Dendritic cell treated with granulocyte-macrophage colony-stimulating factor and Interleukin-4, amounts not matched to agents 40 ng/mL and 50 ng/mL, for 4 days (primary cell): ENCODE measurements at regions not wholly inside any gene's neighbourhood (a gene's known extent, or its start where the extent isn't known, plus 50 kb on each side); places are given as distances from the start of the nearest gene placed in this dataset.
"Not testable (repeated sequence)": the region's sequence is repeated elsewhere in the genome, so short reads cannot be mapped to it uniquely, and the experiment has no call there.

Source experiments
- H3K27ac Mint-ChIP-seq: one replicate; pipeline ENCODE4 v1.8.0; 2022; ENCODE audit warnings: mild to moderate bottlenecking, mixed read lengths
- H3K27me3 Mint-ChIP-seq: one replicate; pipeline ENCODE4 v1.8.0; 2022; ENCODE audit warnings: mild to moderate bottlenecking, mixed read lengths
- H3K36me3 Mint-ChIP-seq: one replicate; pipeline ENCODE4 v1.8.0; 2022; ENCODE audit warnings: low read depth, mixed read lengths
- H3K4me1 Mint-ChIP-seq: one replicate; pipeline ENCODE4 v1.8.0; 2022; ENCODE audit warnings: low read depth, mixed read lengths
- H3K4me3 Mint-ChIP-seq: one replicate; pipeline ENCODE4 v1.8.0; 2022; ENCODE audit warnings: mild to moderate bottlenecking, moderate library complexity, mixed read lengths
- H3K9me3 Mint-ChIP-seq: one replicate; pipeline ENCODE4 v1.8.0; 2022; ENCODE audit warnings: mixed read lengths
- intact Hi-C: fragments of 100-400 bp; cut with micrococcal nuclease; formaldehyde crosslinking; loops from one replicate; pipeline ENCODE4 v1.15.0; 2022

DNA sequence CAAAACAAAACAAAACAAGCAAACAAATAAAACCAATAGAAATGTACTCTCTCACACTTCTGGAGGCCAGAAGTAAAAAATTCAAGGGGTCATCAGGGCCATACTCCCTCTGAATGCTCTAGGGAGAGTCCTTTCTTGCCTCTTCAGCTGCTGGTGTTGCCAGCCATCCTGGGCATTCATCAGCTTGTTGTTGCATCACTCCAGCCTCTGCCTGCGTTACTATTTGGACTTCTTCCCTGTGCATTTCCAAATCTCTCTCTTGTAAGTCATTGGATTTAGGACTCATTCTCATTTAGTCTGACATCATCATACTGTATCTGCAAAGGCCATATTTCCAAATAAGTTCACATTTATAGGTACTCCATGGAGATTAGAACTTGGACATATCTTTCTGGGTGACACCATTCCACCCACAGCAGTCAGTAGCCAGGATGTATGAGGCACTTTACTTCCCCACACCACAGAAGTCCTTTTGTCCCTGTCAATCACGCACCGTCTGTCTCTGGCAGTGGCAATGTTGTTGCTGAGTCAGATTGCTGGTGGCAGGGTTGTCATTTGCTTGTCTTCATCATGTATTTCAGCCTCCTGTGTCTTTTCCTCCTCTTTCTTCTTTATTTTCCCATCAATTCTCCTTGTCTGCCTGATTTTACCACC, 151.0 kb upstream of the KCNJ6 start:
- Mint-ChIP-seq H3K4me3 (no peak overlapping the region), H3K36me3 (no peaks in the 10 kb centered on the region), H3K9me3 (no peaks in the 10 kb centered on the region), H3K27me3 (peaks cover 5% of the 10 kb centered on the region), H3K27ac (no peak overlapping the region), H3K4me1 (no peaks in the 10 kb centered on the region)
- intact Hi-C loops = no loop called here

DNA sequence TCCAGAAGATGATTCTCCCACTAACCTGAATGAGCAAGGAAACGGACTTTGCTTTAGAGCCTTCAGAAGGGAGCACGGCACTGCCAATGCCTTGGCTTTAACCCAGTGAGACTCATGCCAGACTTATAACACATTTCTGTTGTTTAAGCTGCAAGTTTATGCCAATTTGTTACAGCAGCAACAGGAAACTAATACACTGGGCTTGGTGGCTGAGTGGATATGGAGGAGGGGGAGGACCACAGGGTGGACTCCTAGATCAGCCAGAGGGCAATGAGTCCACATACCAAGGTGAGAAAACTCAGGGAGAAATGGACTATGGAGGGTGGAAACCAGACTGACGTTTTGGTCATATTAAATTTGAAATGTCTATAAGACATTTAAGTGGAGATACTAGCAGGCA, 156.2 kb upstream of the KCNJ6 start:
- Mint-ChIP-seq H3K36me3 (no peaks in the 10 kb centered on the region), H3K4me1 (no peaks in the 10 kb centered on the region), H3K9me3 (peaks cover 21% of the 10 kb centered on the region), H3K27ac (no peak overlapping the region), H3K4me3 (no peak overlapping the region), H3K27me3 (peaks cover 6% of the 10 kb centered on the region)
- intact Hi-C loops = no loop called here

DNA sequence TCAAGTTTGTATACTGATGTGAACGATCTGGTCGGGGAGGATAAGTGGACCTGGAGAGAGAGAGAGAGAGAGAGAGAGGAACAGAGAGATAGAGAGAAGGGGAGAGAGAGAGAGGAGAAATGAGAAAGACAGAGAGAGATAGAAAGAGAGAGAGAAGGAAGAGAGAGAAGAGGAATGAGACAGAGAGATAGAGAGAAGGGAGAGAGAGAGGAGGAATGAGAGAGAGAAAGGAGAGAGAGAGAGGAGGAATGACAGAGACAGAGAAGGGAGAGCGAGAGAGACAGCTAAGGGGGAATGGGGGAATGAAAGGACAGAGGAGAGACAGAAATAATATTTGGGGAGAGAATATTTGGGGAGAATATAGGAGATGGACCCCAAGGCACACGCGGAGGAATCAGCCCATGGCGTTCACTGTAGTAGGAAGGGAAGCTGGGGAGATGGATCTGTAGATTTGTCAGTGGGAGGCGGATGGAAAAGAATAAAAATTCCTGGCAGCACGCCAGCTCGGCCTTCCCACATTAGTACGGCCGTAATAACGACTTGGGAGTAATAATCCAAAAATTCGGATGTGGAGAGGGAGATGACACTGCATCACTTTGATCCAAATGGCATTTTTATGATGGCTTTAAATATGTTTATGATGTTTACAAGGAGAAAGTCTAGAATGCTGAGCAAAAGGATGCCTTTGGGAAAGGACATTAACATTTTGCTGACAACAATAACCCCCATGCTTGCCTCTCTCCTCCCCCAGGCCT, 159.8 kb upstream of the KCNJ6 start:
- Mint-ChIP-seq H3K4me1 (no peaks in the 10 kb centered on the region), H3K36me3 (no peaks in the 10 kb centered on the region), H3K4me3 (no peak overlapping the region), H3K27me3 (peaks cover 1% of the 10 kb centered on the region), H3K9me3 (peaks cover 21% of the 10 kb centered on the region), H3K27ac (no peak overlapping the region)
- intact Hi-C loops = no loop called here

DNA sequence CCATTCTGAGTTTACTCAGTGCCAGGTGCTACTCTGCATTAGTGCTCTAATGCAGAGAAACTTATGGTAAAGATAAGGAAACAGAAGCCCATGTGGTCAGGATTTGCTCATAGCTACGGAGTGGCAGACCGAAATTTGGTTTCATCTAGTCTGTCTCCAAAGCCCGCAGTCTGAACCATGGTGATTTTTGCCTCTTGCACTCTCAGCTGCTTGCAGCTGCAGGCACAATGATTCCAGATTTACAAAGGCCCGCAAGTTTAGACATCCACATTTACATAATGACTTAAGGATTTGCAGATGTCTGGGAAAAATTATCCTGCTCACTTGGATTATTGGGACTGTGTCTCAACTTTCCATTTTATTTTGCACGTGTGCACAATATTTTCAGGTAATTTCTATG, 161.3 kb upstream of the KCNJ6 start:
- Mint-ChIP-seq H3K4me3 (no peak overlapping the region), H3K4me1 (no peaks in the 10 kb centered on the region), H3K27ac (no peak overlapping the region), H3K9me3 (peaks cover 18% of the 10 kb centered on the region), H3K36me3 (no peaks in the 10 kb centered on the region), H3K27me3 (peaks cover 1% of the 10 kb centered on the region)
- intact Hi-C loops = no loop called here

DNA sequence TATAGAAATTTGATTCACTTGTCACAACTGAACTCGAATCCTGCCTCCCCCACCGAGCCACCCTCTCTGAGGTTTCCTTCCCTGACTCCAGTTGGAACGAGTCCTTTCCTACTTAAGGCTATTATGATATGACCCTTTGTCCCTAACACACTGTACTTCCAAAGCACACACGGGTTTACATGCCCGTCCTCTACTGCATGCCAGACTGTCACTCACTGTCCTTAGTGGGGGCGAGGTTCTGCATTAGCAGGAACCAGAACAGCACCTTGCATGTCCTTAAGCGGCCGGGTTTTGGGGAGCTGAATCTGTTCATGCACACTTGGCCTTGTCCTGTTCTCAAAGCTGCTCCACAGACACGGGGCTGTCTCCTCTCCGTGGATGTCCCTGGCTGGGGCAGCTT, 164.6 kb upstream of the KCNJ6 start:
- no peaks in the 10 kb centered on the region for H3K9me3 Mint-ChIP-seq

DNA sequence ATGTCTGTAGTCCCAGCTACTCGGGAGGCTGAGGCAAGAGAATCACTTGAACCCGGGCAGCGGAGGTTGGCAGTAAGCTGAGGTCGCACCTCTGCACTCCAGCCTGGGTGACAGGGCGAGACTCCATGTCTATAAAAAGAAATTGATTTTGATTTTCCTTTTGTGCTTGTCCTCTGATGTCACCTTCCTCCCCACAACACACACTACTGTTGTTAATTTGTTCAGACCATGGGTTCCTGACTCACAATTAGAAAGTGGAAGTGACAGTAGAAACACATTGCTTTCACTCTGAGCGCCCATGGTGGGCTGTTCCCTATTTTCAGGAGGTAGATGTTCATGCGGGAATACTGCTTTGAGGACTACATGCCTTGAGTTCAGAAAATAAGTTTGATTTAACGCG, 165.5 kb upstream of the KCNJ6 start:
- Mint-ChIP-seq H3K9me3 (no peaks in the 10 kb centered on the region), H3K36me3 (no peaks in the 10 kb centered on the region), H3K27me3 (peaks cover 3% of the 10 kb centered on the region), H3K4me1 (no peaks in the 10 kb centered on the region), H3K27ac (no peak overlapping the region), H3K4me3 (no peak overlapping the region)
- intact Hi-C loops = no loop called here

More for the DNA sequence above, 164.6 kb upstream of the KCNJ6 start:
- no peaks in the 10 kb centered on the region for H3K36me3 Mint-ChIP-seq
- H3K27me3 Mint-ChIP-seq = peaks cover 3% of the 10 kb centered on the region
- no peak overlapping the region for H3K4me3 Mint-ChIP-seq
- H3K27ac Mint-ChIP-seq = no peak overlapping the region
- intact Hi-C loops = no loop called here
- H3K4me1 Mint-ChIP-seq = no peaks in the 10 kb centered on the region

DNA sequence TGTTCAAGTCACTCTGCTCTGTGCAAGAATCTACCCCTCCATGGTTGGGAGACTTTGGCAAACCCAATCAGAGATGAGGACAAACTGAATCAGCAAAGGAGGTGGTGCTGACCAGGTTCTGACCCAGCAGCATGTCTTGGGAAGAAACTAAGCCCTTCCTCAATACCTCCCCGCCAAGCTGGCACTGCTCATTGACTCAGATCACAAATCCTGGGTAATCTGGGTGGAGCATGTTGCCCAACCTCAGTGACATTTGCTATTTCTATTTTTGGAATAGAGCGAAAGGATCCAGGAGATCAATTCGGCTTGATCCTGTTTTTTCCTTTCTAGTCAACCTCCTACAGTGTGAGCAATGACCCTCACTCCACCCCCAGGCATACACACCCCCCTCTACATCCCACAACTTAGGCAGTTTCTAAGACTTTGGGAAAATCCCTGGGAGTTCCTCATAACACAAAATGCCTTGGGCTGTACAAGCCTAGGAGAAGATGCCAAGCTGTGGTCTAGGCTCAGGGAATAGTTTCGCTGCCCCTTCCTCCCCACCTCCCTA, 166.8 kb upstream of the KCNJ6 start:
- intact Hi-C loops = no loop called here
- no peaks in the 10 kb centered on the region for H3K4me1 Mint-ChIP-seq
- H3K4me3 Mint-ChIP-seq = no peak overlapping the region
- no peak overlapping the region for H3K27ac Mint-ChIP-seq
- no peaks in the 10 kb centered on the region for H3K36me3 Mint-ChIP-seq
- H3K9me3 Mint-ChIP-seq = no peaks in the 10 kb centered on the region
- peaks cover 7% of the 10 kb centered on the region for H3K27me3 Mint-ChIP-seq

DNA sequence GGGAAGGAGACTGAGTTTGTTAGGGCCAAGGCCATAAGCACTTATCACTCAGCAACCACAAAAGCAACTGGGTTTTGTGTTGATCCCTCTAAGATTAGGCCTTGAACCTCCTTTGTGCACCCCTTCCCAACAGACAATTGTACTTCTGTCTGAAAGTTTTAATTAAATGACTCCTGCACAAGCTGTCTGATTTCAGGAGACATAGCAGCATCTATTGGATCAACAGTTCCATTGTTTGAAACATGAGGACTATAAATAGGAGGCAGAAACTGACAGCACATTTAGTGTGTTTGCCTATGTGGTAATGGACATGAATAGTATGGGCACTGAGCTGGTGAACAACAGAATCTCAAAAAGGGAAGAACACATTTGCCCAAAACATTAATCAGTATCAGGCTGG, 167.3 kb upstream of the KCNJ6 start:
- Mint-ChIP-seq H3K27ac (no peak overlapping the region), H3K27me3 (peaks cover 7% of the 10 kb centered on the region), H3K4me3 (no peak overlapping the region), H3K9me3 (no peaks in the 10 kb centered on the region), H3K4me1 (no peaks in the 10 kb centered on the region), H3K36me3 (no peaks in the 10 kb centered on the region)
- intact Hi-C loops = no loop called here

DNA sequence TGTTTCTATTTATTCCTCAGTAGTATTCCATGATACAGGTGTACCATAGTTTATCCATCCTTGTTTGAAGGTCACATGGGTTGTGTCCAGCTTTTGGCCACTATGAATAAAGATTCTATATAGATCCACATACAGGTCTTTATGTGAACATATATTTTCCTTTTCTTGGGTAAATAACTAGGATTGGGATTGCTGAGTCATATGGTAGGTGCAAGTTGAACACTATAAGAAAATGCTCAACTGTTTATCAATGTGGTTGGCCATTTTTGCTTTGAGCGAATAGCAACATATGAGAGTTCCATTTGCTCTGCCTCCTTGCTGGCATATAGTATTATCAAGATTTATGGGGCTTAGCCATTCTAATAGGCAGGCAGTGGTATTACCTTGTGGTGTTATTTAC, 170.2 kb upstream of the KCNJ15 start:
- Mint-ChIP-seq H3K9me3 (no peaks in the 10 kb centered on the region), H3K27me3 (peaks cover 7% of the 10 kb centered on the region), H3K27ac (no peak overlapping the region), H3K4me1 (no peaks in the 10 kb centered on the region), H3K4me3 (no peak overlapping the region), H3K36me3 (no peaks in the 10 kb centered on the region)
- intact Hi-C loops = no loop called here

DNA sequence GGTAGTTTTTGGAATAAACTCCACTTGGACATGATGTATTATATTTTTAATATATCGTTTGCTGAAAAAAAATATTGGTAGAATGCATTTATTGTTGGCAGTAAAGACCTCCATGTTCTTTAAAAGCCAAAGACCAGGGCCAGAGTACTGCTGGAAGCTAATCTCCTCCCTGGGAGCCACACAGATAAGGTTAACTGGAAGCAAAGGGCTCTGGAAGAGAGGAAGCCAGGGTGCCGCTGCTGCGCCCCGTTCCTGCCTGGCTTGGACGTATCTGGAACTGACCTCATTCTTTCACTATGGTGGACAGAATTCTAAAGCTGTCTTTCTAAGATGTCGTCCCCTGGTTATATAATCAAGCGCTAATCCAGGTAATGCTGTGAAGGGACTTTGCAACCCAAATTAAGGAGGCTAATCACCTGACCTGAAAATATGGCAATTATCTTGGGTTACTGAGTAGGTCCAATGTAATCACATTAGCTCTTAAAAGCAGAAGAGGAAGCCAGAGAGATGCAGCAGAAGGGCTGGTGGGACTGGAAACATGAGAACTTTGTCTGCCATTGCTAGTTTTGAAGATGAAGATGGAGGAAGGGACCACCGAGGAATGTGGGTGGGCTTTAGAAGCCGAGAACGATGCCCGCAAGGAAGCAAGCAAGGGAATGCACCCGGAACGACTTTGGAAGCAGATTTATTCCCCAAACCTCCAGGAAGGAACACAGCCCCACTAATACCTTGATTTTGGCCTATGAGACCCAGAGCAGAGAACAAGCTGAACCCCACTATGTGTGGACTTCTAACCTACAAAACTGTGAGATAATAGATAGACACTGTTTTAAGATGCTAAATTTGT, 167.7 kb upstream of the KCNJ15 start:
- H3K4me3 Mint-ChIP-seq = no peak overlapping the region

DNA sequence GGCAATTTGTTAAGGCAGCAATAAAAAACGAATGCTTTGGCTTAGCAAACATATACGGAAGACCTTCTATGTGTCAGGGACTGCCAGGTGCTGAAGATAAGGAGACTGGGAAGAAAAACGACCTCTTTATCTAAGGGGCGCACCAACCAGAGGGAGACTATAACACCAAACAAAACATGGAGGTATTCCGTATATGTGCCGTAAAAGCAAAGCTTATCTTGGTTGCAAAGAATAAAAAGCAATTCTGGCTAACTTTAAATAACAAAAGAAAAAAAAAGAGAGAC, 167.1 kb upstream of the KCNJ15 start:
- Mint-ChIP-seq H3K4me1 (no peaks in the 10 kb centered on the region), H3K4me3 (no peak overlapping the region), H3K27me3 (peaks cover 8% of the 10 kb centered on the region), H3K27ac (no peak overlapping the region), H3K9me3 (no peaks in the 10 kb centered on the region), H3K36me3 (no peaks in the 10 kb centered on the region)
- intact Hi-C loops = no loop called here

More for the DNA sequence above, 167.7 kb upstream of the KCNJ15 start:
- intact Hi-C loops = no loop called here
- no peaks in the 10 kb centered on the region for H3K4me1 Mint-ChIP-seq
- no peaks in the 10 kb centered on the region for H3K36me3 Mint-ChIP-seq
- H3K27me3 Mint-ChIP-seq = peaks cover 7% of the 10 kb centered on the region
- H3K27ac Mint-ChIP-seq = no peak overlapping the region
- H3K9me3 Mint-ChIP-seq = no peaks in the 10 kb centered on the region

DNA sequence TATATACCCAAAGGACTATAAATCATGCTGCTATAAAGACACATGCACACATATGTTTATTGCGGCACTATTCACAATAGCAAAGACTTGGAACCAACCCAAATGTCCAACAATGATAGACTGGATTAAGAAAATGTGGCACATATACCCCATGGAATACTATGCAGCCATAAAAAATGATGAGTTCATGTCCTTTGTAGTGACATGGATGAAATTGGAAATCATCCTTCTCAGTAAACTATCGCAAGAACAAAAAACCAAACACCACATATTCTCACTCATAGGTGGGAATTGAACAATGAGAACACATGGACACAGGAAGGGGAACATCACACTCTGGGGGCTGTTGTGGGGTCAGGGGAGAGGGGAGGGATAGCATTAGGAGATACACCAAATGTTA, 165.7 kb upstream of the KCNJ15 start:
- peaks cover 12% of the 10 kb centered on the region for H3K27me3 Mint-ChIP-seq
- H3K9me3 Mint-ChIP-seq, H3K4me1 Mint-ChIP-seq, intact Hi-C loops, H3K36me3 Mint-ChIP-seq, H3K4me3 Mint-ChIP-seq, H3K27ac Mint-ChIP-seq: not testable (repeated sequence)

DNA sequence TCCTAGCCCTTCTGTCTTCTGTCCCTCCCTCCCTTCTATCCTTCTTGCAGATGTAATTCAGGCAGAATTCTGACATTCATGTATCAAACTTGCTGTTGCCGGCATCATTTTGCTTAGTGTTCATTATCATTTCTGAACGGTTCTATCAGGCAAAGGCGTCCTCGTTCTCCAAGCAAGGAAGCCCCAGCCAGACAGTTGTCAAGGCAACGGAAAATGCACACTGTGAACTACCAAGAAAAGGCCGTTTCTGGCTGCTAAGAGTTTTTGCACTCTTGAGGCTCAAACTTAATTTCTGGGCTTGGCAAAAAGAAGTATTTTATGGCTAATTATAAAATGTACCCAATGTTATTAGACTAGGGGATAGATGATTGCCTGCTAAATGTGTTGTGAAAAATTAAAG, 164.7 kb upstream of the KCNJ15 start:
- Mint-ChIP-seq H3K4me1 (no peaks in the 10 kb centered on the region), H3K27me3 (peaks cover 11% of the 10 kb centered on the region), H3K27ac (no peak overlapping the region), H3K4me3 (no peak overlapping the region), H3K9me3 (no peaks in the 10 kb centered on the region), H3K36me3 (no peaks in the 10 kb centered on the region)
- intact Hi-C loops = no loop called here

DNA sequence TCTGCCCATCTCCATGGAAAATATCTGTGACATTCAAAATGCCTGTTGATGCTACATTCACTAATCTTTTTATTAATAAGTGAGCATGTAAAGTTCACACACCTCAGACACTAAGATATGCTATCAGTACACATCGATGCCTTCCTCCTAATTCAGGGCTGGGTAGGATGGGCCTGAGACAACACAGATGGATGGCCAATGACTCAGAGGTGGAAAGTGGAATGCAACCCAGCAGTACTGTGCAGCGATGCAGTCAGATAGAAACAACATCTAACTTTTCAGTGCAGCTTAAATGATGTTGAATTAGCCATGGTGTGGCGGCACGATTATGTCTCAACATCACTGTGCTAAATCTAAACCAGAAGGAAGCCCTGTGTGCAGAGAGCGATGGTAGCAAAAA, 161.6 kb upstream of the KCNJ15 start:
- Mint-ChIP-seq H3K9me3 (no peaks in the 10 kb centered on the region), H3K4me1 (no peaks in the 10 kb centered on the region), H3K4me3 (no peak overlapping the region), H3K27ac (no peak overlapping the region), H3K36me3 (no peaks in the 10 kb centered on the region), H3K27me3 (peaks cover 13% of the 10 kb centered on the region)
- intact Hi-C loops = no loop called here
